H9 (cell line): ENCODE measurements at regions not wholly inside any gene's neighbourhood (a gene's known extent, or its start where the extent isn't known, plus 50 kb on each side); places are given as distances from the start of the nearest gene placed in this dataset.

Experiments
- DNase-seq: peaks from one replicate; pipeline ENCODE4 v3.0.0-alpha.2; 2017
- H2AFZ ChIP-seq: one replicate; pipeline ENCODE4 v1.6.1; 2013; ENCODE audit warnings: mild to moderate bottlenecking, low read length, control low read depth, moderate library complexity
- H2AK5ac ChIP-seq: 2 replicates; pipeline ENCODE4 v1.6.1; 2013; ENCODE audit warnings: low read length, control low read depth, mixed read lengths; ENCODE audit not compliant: insufficient read length
- H2BK120ac ChIP-seq: one replicate; pipeline ENCODE4 v1.6.1; 2013; ENCODE audit warnings: low read depth, mild to moderate bottlenecking, low read length, control low read depth, inconsistent platforms; ENCODE audit not compliant: poor library complexity, severe bottlenecking
- H2BK12ac ChIP-seq: 2 replicates; pipeline ENCODE4 v1.6.1; 2013; ENCODE audit warnings: low read length, control low read depth, mixed read lengths, low read depth; ENCODE audit not compliant: insufficient read length
- H2BK15ac ChIP-seq: 2 replicates; pipeline ENCODE4 v1.6.1; 2013; ENCODE audit warnings: low read depth, low read length, control low read depth
- H2BK20ac ChIP-seq: one replicate; pipeline ENCODE4 v1.6.1; 2013; ENCODE audit warnings: low read depth, mild to moderate bottlenecking, low read length, control low read depth, inconsistent platforms; ENCODE audit not compliant: poor library complexity, severe bottlenecking
- H2BK5ac ChIP-seq: 2 replicates; pipeline ENCODE4 v1.6.1; 2013; ENCODE audit warnings: low read length, control low read depth, mixed read lengths; ENCODE audit not compliant: insufficient read length
- H3K14ac ChIP-seq: 2 replicates; pipeline ENCODE4 v1.6.1; 2013; ENCODE audit warnings: low read length, control low read depth; ENCODE audit not compliant: insufficient read depth
- H3K18ac ChIP-seq: 2 replicates; pipeline ENCODE4 v1.6.1; 2013; ENCODE audit warnings: low read depth, mild to moderate bottlenecking, mixed read lengths, low read length, control low read depth; ENCODE audit not compliant: insufficient read length
- H3K23ac ChIP-seq: 2 replicates; pipeline ENCODE4 v1.6.1; 2013; ENCODE audit warnings: low read length, control low read depth, mixed read lengths, low read depth; ENCODE audit not compliant: insufficient read length
- H3K23me2 ChIP-seq: 2 replicates; pipeline ENCODE4 v1.6.1; 2013; ENCODE audit warnings: low read depth, mild to moderate bottlenecking, mixed read lengths, low read length, control low read depth; ENCODE audit not compliant: insufficient read length, poor library complexity, severe bottlenecking
- H3K27ac ChIP-seq: 2 replicates; pipeline ENCODE4 v1.5.1; 2013; ENCODE audit warnings: low read length, control low read depth, mixed read lengths, low read depth; ENCODE audit not compliant: insufficient read length
- H3K27me3 ChIP-seq: 2 replicates; pipeline ENCODE4 v1.6.1; 2013; ENCODE audit warnings: low read length, control low read depth, inconsistent platforms; ENCODE audit not compliant: insufficient read depth
- H3K4ac ChIP-seq: 2 replicates; pipeline ENCODE4 v1.6.1; 2013; ENCODE audit warnings: low read depth, mild to moderate bottlenecking, control low read depth, inconsistent platforms, low read length, moderate library complexity
- H3K4me1 ChIP-seq: 2 replicates; pipeline ENCODE4 v1.6.1; 2013; ENCODE audit warnings: low read length, control low read depth, inconsistent platforms; ENCODE audit not compliant: insufficient read depth
- H3K4me2 ChIP-seq: 2 replicates; pipeline ENCODE4 v1.6.1; 2013; ENCODE audit warnings: low read length, control low read depth, mixed read lengths; ENCODE audit not compliant: insufficient read length, insufficient read depth
- H3K56ac ChIP-seq: 2 replicates; pipeline ENCODE4 v1.6.1; 2013; ENCODE audit warnings: low read depth, mild to moderate bottlenecking, mixed read lengths, low read length, control low read depth; ENCODE audit not compliant: insufficient read length
- H3K79me1 ChIP-seq: 2 replicates; pipeline ENCODE4 v1.6.1; 2013; ENCODE audit warnings: low read depth, mild to moderate bottlenecking, moderate library complexity, low read length, control low read depth, inconsistent platforms; ENCODE audit not compliant: insufficient read depth, poor library complexity, severe bottlenecking
- H3K79me2 ChIP-seq: 2 replicates; pipeline ENCODE4 v1.6.1; 2013; ENCODE audit warnings: low read length, control low read depth, inconsistent platforms; ENCODE audit not compliant: insufficient read depth
- H3K9ac ChIP-seq: 2 replicates; pipeline ENCODE4 v1.6.1; 2013; ENCODE audit warnings: low read length, control low read depth, mixed read lengths; ENCODE audit not compliant: insufficient read length; ENCODE audit errors: extremely low read depth
- H3K9me3 ChIP-seq: one replicate; pipeline ENCODE4 v1.6.1; 2013; ENCODE audit warnings: low read depth, low read length, inconsistent platforms; ENCODE audit not compliant: control insufficient read depth
- H3T11ph ChIP-seq: one replicate; pipeline ENCODE4 v1.6.1; 2013; ENCODE audit warnings: mild to moderate bottlenecking, low read length, control low read depth, inconsistent platforms
- H4K20me1 ChIP-seq: one replicate; pipeline ENCODE4 v1.6.1; 2013; ENCODE audit not compliant: control insufficient read depth, insufficient read length, insufficient read depth
- H4K5ac ChIP-seq: 2 replicates; pipeline ENCODE4 v1.6.1; 2013; ENCODE audit warnings: low read depth, mild to moderate bottlenecking, mixed read lengths, low read length, control low read depth; ENCODE audit not compliant: insufficient read length
- H4K8ac ChIP-seq: replicated peaks from 2 replicates; pipeline ENCODE4 v1.6.1; 2013; ENCODE audit warnings: low read length, control low read depth, mixed read lengths, low read depth; ENCODE audit not compliant: insufficient read length
- H4K91ac ChIP-seq: 2 replicates; pipeline ENCODE4 v1.6.1; 2013; ENCODE audit warnings: low read depth, mild to moderate bottlenecking, moderate library complexity, mixed read lengths, low read length, control low read depth; ENCODE audit not compliant: insufficient read length
- H3K27ac Mint-ChIP-seq, 3 experiments: 2 replicates in 2 of 3; 3 replicates in 1 of 3; pipeline ENCODE4 v1.8.0; 2020 to 2021; ENCODE audit warnings: mixed read lengths in 3 of 3, mild to moderate bottlenecking in 1 of 3, moderate library complexity in 1 of 3
- H3K27me3 Mint-ChIP-seq: 2 replicates; pipeline ENCODE4 v1.8.0; 2021; ENCODE audit warnings: low read depth, mild to moderate bottlenecking, moderate library complexity, mixed read lengths
- H3K36me3 Mint-ChIP-seq, 3 experiments: 2 replicates in 2 of 3; 3 replicates in 1 of 3; pipeline ENCODE4 v1.8.0; 2020 to 2021; ENCODE audit warnings: low read depth in 3 of 3, mixed read lengths in 3 of 3; ENCODE audit not compliant: insufficient read depth in 1 of 3
- H3K4me1 Mint-ChIP-seq, 2 experiments: 2 replicates each; pipeline ENCODE4 v1.8.0; 2020; ENCODE audit warnings: mixed read lengths in 2 of 2
- H3K4me3 Mint-ChIP-seq, 2 experiments: 2 replicates in 1 of 2; 3 replicates in 1 of 2; pipeline ENCODE4 v1.8.0; 2020 to 2021; ENCODE audit warnings: mild to moderate bottlenecking in 2 of 2, mixed read lengths in 2 of 2, moderate library complexity in 1 of 2
- H3K9me3 Mint-ChIP-seq, 2 experiments: 2 replicates in 1 of 2; 3 replicates in 1 of 2; pipeline ENCODE4 v1.8.0; 2020; ENCODE audit warnings: mild to moderate bottlenecking in 2 of 2, mixed read lengths in 2 of 2, moderate library complexity in 1 of 2
- TF ChIP-seq, protein P1 (sequence below): fragments of 200-600 bp; sonication (generic); conservative IDR thresholded peaks from 3 replicates; pipeline ENCODE4 v1.8.0; 2021; ENCODE audit warnings: antibody characterized with exemption, mild to moderate bottlenecking

- DNase-seq, result no peak
- Histone ChIP-seq H3K27ac (no peak overlapping the region), H3K27me3 (no peaks in the 10 kb centered on the region), H3K18ac (no peak overlapping the region), H3K79me2 (no peaks in the 10 kb centered on the region), H3K79me1 (no peaks in the 10 kb centered on the region), H4K91ac (no peak overlapping the region), H2AK5ac (no peak overlapping the region), H2BK20ac (no peak overlapping the region), H3T11ph (no peak overlapping the region), H2BK15ac (no peak overlapping the region), H2BK120ac (no peak overlapping the region), H2BK5ac (no peak overlapping the region), H3K23ac (no peak overlapping the region), H2BK12ac (no peak overlapping the region), H3K9ac (no peak overlapping the region), H3K14ac (no peak overlapping the region), H3K4ac (no peak overlapping the region), H3K4me2 (no peak overlapping the region), H3K56ac (no peak overlapping the region), H4K20me1 (no peaks in the 10 kb centered on the region), H4K5ac (no peak overlapping the region), H2AFZ (no peak overlapping the region), H3K4me1 (no peaks in the 10 kb centered on the region), H4K8ac (no peak overlapping the region), H3K23me2 (no peaks in the 10 kb centered on the region), H3K9me3 (no peaks in the 10 kb centered on the region)
- no peaks in the 10 kb centered on the region for H3K4me1 Mint-ChIP-seq
- H3K27me3 Mint-ChIP-seq, result no peaks in the 10 kb centered on the region
- H3K4me3 Mint-ChIP-seq, result no peak overlapping the region
- no peak overlapping the region for H3K27ac Mint-ChIP-seq
- TF ChIP-seq, protein P1, sequence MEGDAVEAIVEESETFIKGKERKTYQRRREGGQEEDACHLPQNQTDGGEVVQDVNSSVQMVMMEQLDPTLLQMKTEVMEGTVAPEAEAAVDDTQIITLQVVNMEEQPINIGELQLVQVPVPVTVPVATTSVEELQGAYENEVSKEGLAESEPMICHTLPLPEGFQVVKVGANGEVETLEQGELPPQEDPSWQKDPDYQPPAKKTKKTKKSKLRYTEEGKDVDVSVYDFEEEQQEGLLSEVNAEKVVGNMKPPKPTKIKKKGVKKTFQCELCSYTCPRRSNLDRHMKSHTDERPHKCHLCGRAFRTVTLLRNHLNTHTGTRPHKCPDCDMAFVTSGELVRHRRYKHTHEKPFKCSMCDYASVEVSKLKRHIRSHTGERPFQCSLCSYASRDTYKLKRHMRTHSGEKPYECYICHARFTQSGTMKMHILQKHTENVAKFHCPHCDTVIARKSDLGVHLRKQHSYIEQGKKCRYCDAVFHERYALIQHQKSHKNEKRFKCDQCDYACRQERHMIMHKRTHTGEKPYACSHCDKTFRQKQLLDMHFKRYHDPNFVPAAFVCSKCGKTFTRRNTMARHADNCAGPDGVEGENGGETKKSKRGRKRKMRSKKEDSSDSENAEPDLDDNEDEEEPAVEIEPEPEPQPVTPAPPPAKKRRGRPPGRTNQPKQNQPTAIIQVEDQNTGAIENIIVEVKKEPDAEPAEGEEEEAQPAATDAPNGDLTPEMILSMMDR, result no peak
- no peaks in the 10 kb centered on the region for H3K9me3 Mint-ChIP-seq
- H3K36me3 Mint-ChIP-seq, result no peaks in the 10 kb centered on the region
These were observed 270.1 kb downstream of the STK31 start for GRCh38 chr7:23980081-23980480.
